ENCODE measurements at regions not wholly inside any gene's neighbourhood (a gene's known extent, or its start where the extent isn't known, plus 50 kb on each side); places are given as distances from the start of the nearest gene placed in this dataset.

- no peak for DNase-seq
These were observed 1309.2 kb upstream of the C9orf72 start for GRCh38 chr9:28882529-28882928.

- no peak for DNase-seq
These were observed 1310.0 kb upstream of the C9orf72 start for GRCh38 chr9:28883234-28883633.

GRCh38 chr9:28887188-28887884 lies 1314.1 kb upstream of the C9orf72 start:
- no peak for DNase-seq

GRCh38 chr9:28888806-28889205 lies 1315.5 kb upstream of the C9orf72 start:
- DNase-seq = no peak

- DNase-seq = no peak
These were observed 1319.3 kb upstream of the C9orf72 start for GRCh38 chr9:28892538-28892937.

- no peak for DNase-seq
These were observed 1326.0 kb upstream of the C9orf72 start for GRCh38 chr9:28899267-28899666.

GRCh38 chr9:28899926-28900325 lies 1326.6 kb upstream of the C9orf72 start:
- DNase-seq = no peak

GRCh38 chr9:28900406-28900805 lies 1327.1 kb upstream of the C9orf72 start:
- no peak for DNase-seq

GRCh38 chr9:28909526-28909925 lies 1336.2 kb upstream of the C9orf72 start:
- no peak for DNase-seq

GRCh38 chr9:28912621-28913020 lies 1339.3 kb upstream of the C9orf72 start:
- no peak for DNase-seq

- DNase-seq = no peak
These were observed 1342.1 kb upstream of the C9orf72 start for GRCh38 chr9:28915202-28915930.

GRCh38 chr9:28916348-28916747 lies 1343.1 kb upstream of the C9orf72 start:
- DNase-seq = no peak

GRCh38 chr9:28921857-28922500 lies 1348.7 kb upstream of the C9orf72 start:
- no peak for DNase-seq

- no peak for DNase-seq
These were observed 1349.6 kb upstream of the C9orf72 start for GRCh38 chr9:28922891-28923290.

GRCh38 chr9:28923351-28923750 lies 1350.1 kb upstream of the C9orf72 start:
- DNase-seq = no peak

- no peak for DNase-seq
These were observed 1351.9 kb upstream of the C9orf72 start for GRCh38 chr9:28925157-28925556.

- no peak for DNase-seq
These were observed 1353.0 kb upstream of the C9orf72 start for GRCh38 chr9:28926306-28926705.

GRCh38 chr9:28927691-28928090 lies 1354.4 kb upstream of the C9orf72 start:
- DNase-seq = no peak

- no peak for DNase-seq
These were observed 1356.2 kb upstream of the C9orf72 start for GRCh38 chr9:28929433-28929832.

- no peak for DNase-seq
These were observed 1357.5 kb upstream of the C9orf72 start for GRCh38 chr9:28930766-28931165.

GRCh38 chr9:28934111-28934510 lies 1360.8 kb upstream of the C9orf72 start:
- no peak for DNase-seq

GRCh38 chr9:28938981-28939380 lies 1365.7 kb upstream of the C9orf72 start:
- no peak for DNase-seq

- DNase-seq = no peak
These were observed 1368.6 kb upstream of the C9orf72 start for GRCh38 chr9:28941856-28942255.

- no peak for DNase-seq
These were observed 1369.7 kb upstream of the C9orf72 start for GRCh38 chr9:28942941-28943340.
